Colon (tissue), 2 donors: ENCODE measurements at regions not wholly inside any gene's neighbourhood (a gene's known extent, or its start where the extent isn't known, plus 50 kb on each side); places are given as distances from the start of the nearest gene placed in this dataset.
"Not testable (repeated sequence)": the region's sequence is repeated elsewhere in the genome, so short reads cannot be mapped to it uniquely, and the experiment has no call there.

Experiments
- FAIRE-seq: peaks from 2 replicates; lab custom pipeline; 2012; peaks lifted over from hg19 to GRCh38; lab: Jason Lieb, UNC
- donor health status: control.
- donor health status: control.

DNA sequence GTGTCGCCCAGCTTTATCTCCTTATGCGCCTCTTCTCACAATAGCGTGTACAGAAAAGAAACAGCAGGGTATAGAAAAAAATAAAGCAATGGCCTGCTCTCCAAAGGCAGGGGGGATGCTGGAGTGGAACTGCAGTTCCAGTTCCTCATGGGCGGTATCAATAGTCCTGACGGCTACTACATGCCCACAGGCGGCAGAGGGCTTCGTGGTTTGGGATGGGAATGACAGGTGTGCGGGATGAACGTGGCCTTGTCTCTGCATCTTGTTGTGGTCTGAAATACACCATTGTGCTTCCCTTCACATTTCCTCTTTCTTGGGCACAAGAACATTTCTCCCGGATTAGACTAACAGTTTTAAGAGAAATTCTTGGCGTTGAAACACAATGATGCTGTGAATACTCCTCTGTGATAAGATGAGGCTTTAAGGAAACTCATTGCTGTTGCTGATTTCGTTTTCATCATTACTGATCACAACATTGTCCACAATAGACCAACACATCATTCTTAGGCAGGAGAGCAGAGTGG lies 124.1 kb upstream of the IGFBP7 start:
- no peak for FAIRE-seq

DNA sequence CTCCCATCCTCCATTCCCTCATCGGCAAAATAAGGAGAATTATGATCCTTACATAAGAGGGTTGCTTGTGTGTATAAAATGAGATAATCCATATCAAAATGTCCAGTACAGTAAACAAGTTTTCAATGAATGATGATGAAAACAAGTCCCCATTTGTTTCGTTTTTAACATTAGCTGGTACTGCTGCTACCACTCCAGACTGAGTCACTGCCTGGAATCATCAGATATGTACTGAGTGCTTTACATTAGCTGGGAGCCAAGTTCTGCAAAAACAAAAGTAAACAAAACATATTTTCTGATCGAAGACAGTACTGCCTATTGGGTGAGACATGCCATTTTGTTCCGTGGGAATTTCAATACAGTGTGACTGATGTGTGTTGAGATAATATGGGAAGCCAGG lies 123.2 kb upstream of the IGFBP7 start:
- FAIRE-seq = no peak

DNA sequence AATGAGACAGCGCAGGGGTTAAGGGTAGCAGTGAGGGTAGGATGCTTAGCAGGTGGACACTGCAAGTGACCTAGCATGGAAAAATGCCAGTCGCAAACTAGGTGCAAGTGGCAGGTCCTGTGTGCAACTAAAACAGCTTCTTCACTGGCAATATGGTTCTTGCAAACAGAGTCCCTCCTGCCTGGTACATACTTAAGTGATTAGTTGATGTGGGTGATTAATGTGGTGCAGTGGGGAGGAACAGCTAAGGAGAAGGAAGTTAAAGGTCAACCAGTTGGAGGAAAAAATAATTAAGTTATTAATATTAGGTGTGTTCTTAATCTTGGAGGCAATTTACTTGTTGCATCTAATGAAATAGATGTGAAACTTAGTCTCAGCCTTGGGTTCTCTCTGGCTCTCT lies 121.6 kb upstream of the IGFBP7 start:
- FAIRE-seq = no peak

DNA sequence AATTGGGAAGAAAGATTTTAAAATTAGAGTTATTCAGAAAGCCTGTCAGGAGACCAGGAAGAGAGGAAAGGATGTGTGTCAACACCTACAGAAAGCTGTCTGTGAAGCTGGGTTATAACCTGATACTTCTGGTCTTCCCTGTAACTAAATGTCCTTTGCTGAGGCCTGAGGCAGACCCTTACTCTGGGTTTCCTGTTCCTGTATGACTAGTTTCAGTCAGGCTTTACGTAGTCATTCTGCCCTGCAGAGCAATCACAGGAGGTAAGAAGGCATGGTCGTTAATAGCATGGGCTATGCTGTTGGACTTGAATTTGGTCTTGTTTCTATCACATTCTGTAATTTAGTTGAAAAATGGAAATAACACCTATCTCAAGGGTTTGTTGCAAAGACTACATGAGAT lies 110.5 kb upstream of the IGFBP7 start:
- FAIRE-seq = no peak

DNA sequence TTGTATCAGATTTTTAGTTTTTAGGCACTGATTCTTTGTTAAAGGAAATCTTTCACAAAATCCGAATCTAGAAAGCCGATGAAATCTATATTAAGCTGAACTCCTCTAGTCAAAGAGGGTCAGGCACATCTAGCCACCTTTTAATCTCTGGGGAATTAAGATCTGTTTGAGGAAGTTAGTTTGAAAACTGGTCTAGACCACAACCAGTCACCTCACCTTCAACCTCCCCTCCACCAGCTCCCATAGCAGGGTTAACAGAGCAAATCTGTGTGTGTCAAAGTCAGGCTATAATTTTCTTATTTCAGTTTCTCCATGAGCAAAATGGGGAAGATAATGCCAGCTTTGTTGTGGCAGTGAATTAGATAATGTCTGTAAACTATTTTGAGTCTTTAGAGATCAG lies 110.0 kb upstream of the IGFBP7 start:
- FAIRE-seq = no peak

DNA sequence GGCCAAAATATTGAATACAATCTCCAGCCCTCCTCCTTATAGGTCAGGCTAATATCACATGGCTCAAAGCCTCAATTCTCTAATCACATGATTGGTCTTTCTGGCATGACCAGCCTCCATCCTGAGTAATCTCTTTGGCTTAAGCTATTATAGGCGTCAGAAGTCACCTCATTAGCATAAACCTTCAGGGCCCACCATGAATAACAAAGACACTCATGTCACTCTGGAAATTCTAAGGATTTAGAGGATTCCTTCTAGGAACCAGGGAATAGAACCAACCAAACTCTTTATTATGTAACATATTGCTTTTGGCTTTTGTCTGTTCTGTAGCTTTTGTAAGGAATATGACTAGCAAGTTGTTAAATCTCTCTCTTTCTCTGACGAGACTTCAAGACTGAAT lies 109.2 kb upstream of the IGFBP7 start:
- FAIRE-seq = no peak

DNA sequence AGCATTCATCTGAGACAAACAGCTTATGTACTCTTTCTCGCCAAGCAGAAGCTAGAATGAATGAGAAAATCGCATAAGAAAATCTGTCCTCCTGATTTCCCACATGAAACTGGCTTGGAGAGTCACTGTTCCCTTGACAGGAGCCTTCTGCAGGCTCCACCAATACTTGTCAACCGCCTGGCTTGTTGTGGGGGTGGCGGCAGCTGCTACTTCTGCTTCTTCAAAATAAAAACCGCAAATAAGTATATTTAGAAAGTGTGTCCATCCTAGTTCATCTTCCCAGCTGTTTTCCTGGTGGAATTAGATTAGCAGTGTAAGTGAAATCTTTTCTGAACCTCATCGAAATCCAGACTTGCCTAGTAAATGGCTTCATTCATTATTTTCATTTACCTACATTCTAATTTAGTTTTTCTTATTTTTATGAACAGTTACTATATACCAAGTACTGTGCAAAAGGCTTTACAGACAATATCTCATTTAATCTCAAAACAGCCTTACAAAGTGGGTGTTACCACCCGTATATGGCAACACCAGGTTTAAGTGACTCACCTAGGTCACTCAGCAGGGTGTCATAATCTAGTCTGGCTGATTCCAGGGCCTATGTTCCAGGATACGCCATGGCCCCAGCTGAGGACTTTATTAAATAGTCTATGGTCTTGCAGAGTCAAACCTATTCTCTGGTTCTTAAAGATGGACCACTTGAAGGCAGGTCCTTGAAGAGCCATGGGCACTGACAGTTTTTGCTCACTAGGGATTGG lies 104.6 kb upstream of the IGFBP7 start:
- no peak for FAIRE-seq

DNA sequence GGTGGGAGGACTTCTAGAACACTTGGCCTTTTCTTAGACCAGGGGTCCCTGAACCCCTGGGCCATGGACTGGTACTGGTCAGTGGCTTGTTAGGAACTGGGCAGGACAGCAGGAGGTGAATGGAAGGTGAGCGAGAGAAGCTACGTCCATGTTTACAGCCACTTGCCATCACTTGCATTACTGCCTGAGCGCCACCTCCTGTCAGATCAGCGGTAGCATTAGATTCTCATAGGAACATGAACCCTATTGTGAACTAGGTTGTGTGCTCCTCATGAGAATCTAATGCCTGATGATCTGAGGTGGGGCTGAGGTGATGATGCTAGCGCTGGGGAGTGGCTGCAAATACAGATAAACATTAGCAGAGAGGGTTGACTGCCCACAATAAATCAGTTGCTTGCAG lies 100.9 kb upstream of the IGFBP7 start:
- FAIRE-seq = no peak

DNA sequence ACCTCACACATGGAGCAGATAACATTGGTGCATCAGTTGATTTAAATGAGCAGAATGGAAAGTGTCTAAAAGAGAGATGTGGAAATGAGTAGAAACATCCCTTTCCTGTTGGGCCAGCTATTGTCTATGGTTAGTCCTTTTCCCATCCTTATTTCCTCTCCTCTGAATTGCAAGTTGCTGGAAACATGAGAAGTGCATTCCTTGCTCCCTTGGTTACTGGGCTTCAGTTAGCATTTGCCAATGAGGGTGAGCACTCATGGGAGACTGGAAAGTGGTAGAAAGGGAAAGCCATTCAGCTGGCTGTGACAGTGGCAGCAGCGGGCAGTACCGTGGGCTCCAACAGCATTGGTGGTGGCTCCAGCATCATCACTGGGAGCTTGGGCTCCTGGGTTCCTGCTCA lies 96.0 kb upstream of the IGFBP7 start:
- FAIRE-seq = no peak

DNA sequence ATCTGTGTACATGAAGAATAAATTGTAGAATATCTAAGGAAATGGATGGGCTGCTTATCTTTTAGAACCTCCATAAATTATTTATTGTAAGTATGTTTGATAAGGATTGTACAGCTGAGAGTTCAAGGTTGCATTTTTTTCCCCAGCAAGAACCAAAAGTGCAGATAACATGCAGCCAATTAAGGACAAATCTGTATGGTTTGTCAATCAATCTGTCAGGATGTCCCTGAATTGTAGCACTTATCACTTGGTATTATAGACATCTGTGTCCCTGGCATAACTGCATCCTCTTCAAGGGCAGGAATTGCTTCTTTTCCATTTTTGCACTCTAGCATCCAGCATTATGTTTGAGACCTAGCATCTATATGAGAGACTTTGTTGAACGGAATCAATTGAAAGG lies 95.4 kb upstream of the IGFBP7 start:
- FAIRE-seq = no peak

DNA sequence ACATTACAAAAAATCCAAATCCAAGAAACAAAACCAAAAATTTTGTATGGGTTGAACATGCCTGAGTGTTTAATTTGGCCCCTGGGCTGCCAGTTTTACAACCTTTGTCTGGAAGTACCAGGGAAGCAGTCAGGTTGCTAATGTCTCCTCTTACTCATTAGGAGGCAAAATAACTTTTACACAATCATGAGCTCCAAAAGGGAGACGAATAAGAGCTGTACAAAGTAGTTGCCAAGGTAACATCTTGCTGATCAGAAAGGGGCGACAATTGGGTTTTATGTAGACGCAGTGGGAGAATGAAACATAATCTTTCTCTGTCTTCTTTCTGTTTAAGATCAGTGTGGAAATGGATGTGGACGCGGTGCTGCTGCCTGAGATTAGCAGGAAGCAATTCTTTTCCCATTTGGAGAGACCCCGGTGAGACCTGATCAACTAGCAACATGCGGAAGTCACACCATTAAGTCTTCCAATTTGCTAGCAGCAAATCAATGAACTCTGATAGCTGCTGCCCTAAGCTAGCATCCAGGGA lies 90.7 kb upstream of the IGFBP7 start:
- no peak for FAIRE-seq

DNA sequence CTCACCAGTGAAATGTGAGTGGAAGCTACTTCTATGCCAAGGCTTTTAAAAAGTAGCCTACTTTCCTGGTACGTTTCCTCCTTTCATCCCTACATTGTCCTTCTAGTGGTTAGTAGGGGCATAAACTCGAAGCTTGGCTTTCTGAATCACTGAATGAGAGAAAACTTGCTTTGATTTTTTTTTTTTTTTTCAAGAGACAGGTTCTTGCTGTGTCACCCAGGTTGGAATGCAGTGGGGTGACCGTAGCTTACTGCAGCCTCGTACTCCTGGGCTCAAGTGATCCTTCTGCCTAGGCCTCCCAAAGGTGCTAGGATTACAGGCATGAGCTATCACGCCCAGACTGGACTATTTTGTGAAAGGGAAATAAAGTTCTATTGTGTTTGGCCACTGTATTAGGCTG lies 89.1 kb upstream of the IGFBP7 start:
- FAIRE-seq = no peak

DNA sequence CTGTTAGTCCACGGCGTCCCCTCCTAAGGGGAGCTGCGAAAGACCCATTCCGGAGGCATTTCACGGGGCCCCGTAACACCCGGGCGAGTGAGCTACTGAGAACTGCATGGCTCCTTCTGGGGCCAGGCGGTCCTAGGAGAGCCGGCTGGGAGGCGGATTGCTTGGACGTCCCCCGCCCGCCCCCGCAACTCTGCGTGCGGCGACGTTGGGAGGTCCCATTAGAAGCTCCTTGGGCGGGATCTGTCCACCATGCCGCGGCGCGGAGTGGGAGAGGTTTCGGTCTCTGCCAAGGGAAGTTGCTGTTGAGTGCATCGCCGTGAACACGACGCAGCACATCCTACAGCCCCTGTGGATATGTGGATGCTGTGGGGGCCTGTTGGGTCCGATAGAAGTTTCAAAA lies 85.4 kb upstream of the IGFBP7 start:
- FAIRE-seq = no peak

DNA sequence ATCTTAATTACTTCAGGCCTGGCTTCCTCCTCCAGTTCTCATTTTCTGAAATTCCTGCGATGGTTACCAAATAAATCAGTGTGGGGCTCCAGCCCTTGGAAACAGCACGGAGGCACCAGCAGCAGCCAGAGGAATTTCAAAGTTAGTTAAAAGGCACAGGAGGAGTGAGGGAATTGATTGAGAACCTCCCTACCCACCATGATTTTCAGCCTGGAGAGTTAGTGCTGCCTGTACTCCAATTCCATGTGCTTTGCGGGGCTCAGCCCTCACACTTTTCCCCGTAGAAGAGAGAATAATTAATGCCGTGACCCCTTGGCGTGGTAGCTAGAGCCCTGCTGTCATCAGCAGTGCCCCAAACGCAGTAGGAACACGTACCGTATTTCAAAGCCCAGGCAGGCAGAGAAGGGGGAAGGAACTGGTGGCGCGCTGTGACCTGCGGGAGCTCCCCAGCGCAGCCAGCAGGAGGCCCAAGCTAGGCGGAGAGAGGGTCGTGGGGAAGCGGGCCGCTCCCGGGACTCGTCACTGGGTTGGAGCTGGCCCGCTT lies 84.0 kb upstream of the IGFBP7 start:
- FAIRE-seq = no peak

DNA sequence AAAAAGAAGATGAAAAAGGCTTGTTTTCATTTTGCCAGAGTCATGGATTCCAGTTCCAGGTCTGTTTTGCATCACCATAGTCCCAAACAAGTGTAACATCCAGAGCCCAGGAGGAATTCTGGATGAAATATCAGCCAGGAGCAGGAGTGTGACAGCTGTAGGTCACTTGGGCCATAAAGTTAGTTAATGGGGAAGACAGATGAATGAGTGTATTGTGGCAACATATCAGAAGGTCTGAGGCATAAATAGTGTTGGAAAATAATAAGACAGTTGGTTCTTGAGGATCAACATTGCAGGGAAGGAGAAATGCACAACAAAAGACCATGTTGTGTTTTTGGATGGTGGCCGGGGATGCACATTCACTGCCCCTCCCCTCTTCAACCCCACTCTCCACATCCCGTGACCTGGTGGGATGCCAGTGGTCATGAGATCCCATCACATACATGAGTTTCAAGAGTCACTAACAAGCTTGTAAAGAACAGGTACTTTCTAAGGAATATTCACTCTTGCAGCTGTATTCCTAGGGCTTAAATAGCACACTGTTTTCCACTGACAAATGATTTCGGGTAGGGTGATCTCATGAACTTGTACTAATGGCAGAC lies 83.1 kb upstream of the IGFBP7 start:
- no peak for FAIRE-seq

DNA sequence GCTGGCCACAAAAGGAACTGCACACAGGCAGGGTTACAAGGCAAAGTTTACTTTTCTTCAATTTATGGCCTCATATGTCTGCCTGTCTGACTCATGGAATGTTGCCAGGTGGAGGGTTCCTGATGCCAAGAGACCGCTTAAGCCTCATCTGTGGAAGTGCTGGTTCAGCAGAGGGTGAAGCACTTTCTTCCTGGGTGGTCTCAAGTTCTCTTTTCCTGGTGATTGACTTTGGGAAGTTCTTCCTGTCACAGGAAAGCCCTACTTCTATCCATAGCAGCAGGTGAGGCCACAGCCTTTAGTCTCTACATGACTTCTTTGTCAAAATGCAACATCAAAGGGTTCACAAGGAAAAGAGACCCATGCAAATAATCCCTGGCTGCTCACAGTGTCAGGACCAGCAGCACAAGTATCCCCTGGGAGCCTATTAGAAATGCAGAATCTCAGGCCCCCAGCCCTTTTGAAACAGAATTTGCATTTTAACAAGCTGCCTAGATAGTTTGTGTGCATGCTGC lies 81.4 kb upstream of the IGFBP7 start:
- FAIRE-seq = no peak

DNA sequence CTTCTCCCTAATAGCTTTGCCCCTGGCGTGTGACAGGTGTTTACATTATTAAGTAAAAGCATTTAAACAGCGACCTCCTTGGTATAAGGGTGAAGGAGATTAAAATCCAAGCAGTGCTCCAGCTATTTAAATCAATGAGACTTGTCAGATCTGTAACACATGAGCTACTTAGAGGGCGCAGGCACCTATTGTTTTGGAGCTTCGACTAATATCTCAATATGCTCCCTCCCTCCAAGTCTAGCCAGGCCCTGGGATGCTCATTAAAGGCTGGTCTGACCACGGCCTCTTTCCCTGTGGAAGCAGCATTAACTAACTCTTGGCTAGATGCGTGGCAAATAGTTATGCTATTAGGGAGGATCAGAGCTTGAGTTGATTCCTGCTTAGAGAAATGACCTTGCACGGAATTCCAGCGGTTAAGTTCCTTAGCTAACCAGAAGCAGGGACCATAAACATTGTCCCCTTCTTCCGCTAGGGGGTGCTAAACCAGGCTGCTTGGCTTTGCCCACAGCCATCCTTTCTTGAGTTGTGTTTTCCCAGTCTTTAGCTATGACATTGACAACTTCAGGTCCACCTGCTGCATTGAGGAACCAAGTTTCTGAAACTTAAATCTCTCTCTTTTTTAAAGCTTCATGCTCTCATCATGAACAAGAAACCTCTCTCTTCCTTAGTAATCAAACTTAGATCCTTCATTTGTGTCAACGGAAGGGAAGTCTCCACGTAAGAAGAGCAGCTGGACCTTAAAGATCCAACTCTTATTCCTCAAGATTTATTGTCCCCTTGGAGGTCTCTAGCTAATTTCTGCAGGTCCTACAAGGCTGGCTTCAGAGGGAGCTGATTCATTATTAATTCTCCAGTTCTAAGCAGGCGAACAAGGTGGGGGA lies 80.7 kb upstream of the IGFBP7 start:
- FAIRE-seq = no peak

DNA sequence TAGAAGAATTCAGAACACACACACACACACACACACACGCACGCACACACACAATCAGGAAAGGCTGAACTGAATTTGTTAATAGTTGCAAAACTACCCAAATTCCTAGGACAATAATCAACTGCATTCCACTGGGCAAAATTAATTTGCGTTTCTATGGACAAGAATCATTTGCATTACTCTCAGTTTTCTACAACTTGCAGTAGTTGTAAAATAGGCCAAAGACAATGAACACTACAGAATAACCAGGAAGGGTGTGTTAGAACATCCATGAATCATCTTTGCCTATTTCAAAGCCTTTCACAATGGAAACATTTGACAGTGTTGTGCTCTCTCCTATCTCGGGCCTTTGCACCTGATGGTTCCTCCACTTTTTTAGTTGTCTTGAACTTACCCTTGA lies 77.1 kb upstream of the IGFBP7 start:
- no peak for FAIRE-seq

DNA sequence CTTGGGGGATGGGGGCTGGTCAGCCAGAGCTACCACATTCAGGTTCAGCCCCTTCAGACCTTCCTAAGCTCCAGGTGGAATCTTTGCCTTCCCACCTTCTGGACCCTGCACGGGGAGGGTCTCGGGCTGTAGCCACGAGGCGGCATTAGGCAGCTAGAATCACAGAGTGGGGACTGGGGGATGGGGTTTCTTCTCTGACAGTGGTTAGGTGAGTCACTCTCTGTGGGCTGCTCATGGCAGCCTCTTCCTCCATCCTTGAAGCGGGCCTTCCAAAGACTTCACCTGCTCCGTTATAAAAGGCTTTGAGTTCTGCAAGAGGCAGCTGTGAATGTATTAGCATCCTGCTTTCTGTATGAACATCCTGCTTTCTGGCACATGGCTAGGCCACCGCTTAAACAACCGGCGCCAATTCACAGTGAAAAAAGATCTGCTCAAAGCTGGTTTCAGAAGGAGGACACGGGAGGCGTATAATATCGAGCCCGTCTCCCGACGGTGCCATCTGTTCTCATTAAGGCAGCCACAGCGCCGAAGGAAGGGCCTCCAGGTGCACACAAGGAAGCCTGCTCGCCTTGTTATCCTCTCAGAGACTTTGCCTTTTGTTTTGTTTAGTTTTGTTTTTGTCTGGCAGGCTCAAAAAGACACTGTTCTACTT lies 74.3 kb upstream of the IGFBP7 start:
- FAIRE-seq = no peak

DNA sequence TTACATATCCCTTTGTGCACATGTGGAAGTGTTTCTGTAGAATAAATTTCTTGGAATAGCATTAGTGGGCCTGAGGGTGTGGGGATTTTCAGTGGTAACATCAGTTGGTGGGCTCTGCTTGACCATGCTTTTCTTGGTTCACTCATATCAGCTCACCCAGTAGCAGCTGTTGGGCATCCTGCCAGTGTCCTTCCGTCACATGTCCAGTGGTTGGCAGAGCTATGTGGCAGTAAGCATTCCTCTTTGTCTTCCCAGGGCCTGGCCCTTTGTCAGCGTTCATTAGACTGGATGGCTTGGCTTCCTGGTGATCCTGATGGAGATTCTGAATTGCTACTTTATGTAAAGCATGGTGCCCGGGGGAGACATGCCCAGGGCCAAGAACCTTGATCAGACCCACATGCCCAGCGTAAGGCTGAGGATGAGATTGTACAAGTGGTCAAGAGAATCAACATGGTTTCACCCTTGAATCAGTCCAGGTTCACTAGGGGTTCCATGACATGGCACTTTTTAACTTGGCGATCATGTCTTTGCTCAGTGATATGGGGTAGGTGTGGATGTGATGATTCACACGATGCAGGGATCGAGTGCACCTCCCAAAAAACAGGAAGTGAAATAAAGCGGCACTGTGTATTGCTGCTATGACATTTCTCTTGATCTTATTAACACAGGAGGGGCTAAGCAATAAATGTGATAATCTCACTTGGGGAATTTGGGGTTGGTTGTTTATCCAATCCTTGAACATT lies 72.1 kb upstream of the IGFBP7 start:
- no peak for FAIRE-seq

DNA sequence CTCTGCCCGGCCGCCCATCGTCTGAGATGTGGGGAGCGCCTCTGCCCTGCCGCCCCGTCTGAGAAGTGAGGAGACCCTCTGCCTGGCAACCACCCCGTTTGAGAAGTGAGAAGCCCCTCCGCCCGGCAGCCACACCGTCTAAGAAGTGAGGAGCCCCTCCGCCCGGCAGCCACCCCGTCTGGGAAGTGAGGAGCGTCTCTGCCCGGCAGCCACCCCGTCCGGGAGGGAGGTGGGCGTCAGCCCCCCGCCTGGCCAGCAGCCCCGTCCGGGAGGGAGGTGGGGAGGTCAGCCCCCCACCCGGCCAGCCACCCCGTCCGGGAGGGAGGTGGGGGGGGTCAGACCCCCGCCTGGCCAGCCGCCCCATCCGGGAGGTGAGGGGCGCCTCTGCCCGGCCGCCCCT lies 63.0 kb upstream of the IGFBP7 start:
- FAIRE-seq = not testable (repeated sequence)
